Adrenal gland (tissue), 9 donors: ENCODE measurements at regions not wholly inside any gene's neighbourhood (a gene's known extent, or its start where the extent isn't known, plus 50 kb on each side); places are given as distances from the start of the nearest gene placed in this dataset.

ENCODE experiments used
- DNase-seq, 7 donors: peaks; one replicate each; pipeline ENCODE4 v3.0.0-alpha.2; 2019 to 2020
- H3K27ac ChIP-seq, 5 donors: fragments of 200-600 bp; sonication (generic) in 4 of 5; 1 replicate in 3 of 5; 2 replicates in 2 of 5; pipeline versions ENCODE4 v1.5.1 to v1.8.0; 2016 to 2020; ENCODE audit warnings: mild to moderate bottlenecking in 1 of 5
- H3K27me3 ChIP-seq: fragments of 200-600 bp; 2 replicates; pipeline ENCODE4 v1.8.0; 2021
- H3K36me3 ChIP-seq, 2 donors: fragments of 200-600 bp; replicated peaks in 1 of 2; 1 replicate in 1 of 2; 2 replicates in 1 of 2; pipeline versions ENCODE4 v1.5.1 to v1.8.0; 2018 to 2022
- H3K4me1 ChIP-seq, 2 donors: fragments of 200-600 bp; replicated peaks in 1 of 2; 1 replicate in 1 of 2; 2 replicates in 1 of 2; pipeline versions ENCODE4 v1.5.1 to v1.8.0; 2018 to 2021
- H3K4me3 ChIP-seq, 4 donors: fragments of 200-600 bp; sonication (generic) in 3 of 4; one replicate each; pipeline ENCODE4 v1.5.1; 2016 to 2018
- H3K9me3 ChIP-seq, 3 donors: fragments of 200-600 bp; sonication (generic) in 1 of 3; replicated peaks in 1 of 3; 1 replicate in 2 of 3; 2 replicates in 1 of 3; pipeline versions ENCODE4 v1.5.1 to v1.8.0; 2016 to 2021
- CTCF ChIP-seq, 6 experiments: fragments of 450-650 bp in 4 of 6; fragments of 200-600 bp in 2 of 6; sonication (generic) in 1 of 6; IDR thresholded peaks; 1 replicate in 5 of 6; 2 replicates in 1 of 6; pipeline versions ENCODE4 v1.5.1 to v1.8.0; 2016 to 2021; ENCODE audit warnings: antibody characterized with exemption in 6 of 6, mild to moderate bottlenecking in 2 of 6, moderate library complexity in 1 of 6
- POLR2A ChIP-seq, 2 donors: fragments of 450-650 bp; IDR thresholded peaks; one replicate each; pipeline ENCODE4 v1.6.1; 2017; ENCODE audit warnings: antibody characterized with exemption in 2 of 2, mild to moderate bottlenecking in 2 of 2, moderate library complexity in 1 of 2
- WGBS, 4 donors: extraction: QIAGEN DNeasy Blood & Tissue Kit in 2 of 4; methylation state at CpG; one replicate each; pipeline versions ENCODE4 v1.1.5 to v1.1.7; 2013 to 2017; 5-methylcytosine and 5-hydroxymethylcytosine counted together
- intact Hi-C, 2 donors: fragments of 100-400 bp; cut with DNase I; formaldehyde crosslinking; loops; one replicate each; pipeline versions ENCODE4 v1.14.1 to v1.15.0; 2022 to 2023
- donor health status: healthy with polysubstance abuse.
- donor health status: Bipolar disorder and iron deficiency.
- donor health status: DM: yes; HTN: yes; CAD: no.
- donor health status: DM: no; HTN: no; CAD: no.
- donor health status: DM: no; HTN: no; CAD: no.

GRCh38 chr16:54847609-54848008 is 83.1 kb upstream of the IRX5 start:
- WGBS, 4 donors = 49 to 57% (median 53%) methylated on average over 2 of the region's 2 CpGs
- no peaks in the 10 kb centered on the region for H3K9me3 ChIP-seq
- no peaks in the 10 kb centered on the region for H3K27me3 ChIP-seq
- DNase-seq = no peak
- no peaks in the 10 kb centered on the region for H3K36me3 ChIP-seq
- no peak for TF ChIP-seq CTCF (IDR thresholded peaks at IDR 0.05)
- TF ChIP-seq POLR2A (IDR thresholded peaks at IDR 0.05) = no peak
- H3K27ac ChIP-seq = no peak overlapping the region
- H3K4me1 ChIP-seq = no peaks in the 10 kb centered on the region
- no peak overlapping the region for H3K4me3 ChIP-seq
- intact Hi-C loops = no loop called here

- DNase-seq = no peak
- Histone ChIP-seq H3K4me3 (no peak overlapping the region), H3K4me1 (no peaks in the 10 kb centered on the region), H3K36me3 (no peaks in the 10 kb centered on the region), H3K27me3 (no peaks in the 10 kb centered on the region), H3K27ac (no peak overlapping the region), H3K9me3 (no peaks in the 10 kb centered on the region)
- intact Hi-C loops = no loop called here
- 66 to 77% (median 75%) methylated on average over 5 of the region's 5 CpGs for WGBS, 4 donors
- no peak for TF ChIP-seq POLR2A (IDR thresholded peaks at IDR 0.05)
- TF ChIP-seq CTCF (IDR thresholded peaks at IDR 0.05) = no peak
These were observed 83.5 kb upstream of the IRX5 start for GRCh38 chr16:54847207-54847606.

GRCh38 chr16:54846766-54847165 is 83.9 kb upstream of the IRX5 start:
- Histone ChIP-seq H3K9me3 (no peaks in the 10 kb centered on the region), H3K4me1 (no peaks in the 10 kb centered on the region), H3K4me3 (no peak overlapping the region), H3K27ac (no peak overlapping the region), H3K27me3 (no peaks in the 10 kb centered on the region), H3K36me3 (no peaks in the 10 kb centered on the region)
- no peak for DNase-seq
- no peak for TF ChIP-seq CTCF (IDR thresholded peaks at IDR 0.05)
- no peak for TF ChIP-seq POLR2A (IDR thresholded peaks at IDR 0.05)
- 40 to 68% (median 55%) methylated on average over 4 of the region's 4 CpGs for WGBS, 4 donors
- intact Hi-C loops = no loop called here

GRCh38 chr16:54843424-54843750 is 87.3 kb upstream of the IRX5 start:
- WGBS, 4 donors = 73 to 94% (median 83%) methylated on average over 1 of the region's 1 CpG
- Histone ChIP-seq H3K27ac (no peak overlapping the region), H3K36me3 (no peaks in the 10 kb centered on the region), H3K4me1 (no peaks in the 10 kb centered on the region), H3K9me3 (no peaks in the 10 kb centered on the region), H3K27me3 (no peaks in the 10 kb centered on the region), H3K4me3 (no peak overlapping the region)
- intact Hi-C loops = no loop called here
- DNase-seq = no peak
- TF ChIP-seq CTCF (IDR thresholded peaks at IDR 0.05) (no peak), POLR2A (IDR thresholded peaks at IDR 0.05) (no peak)
